HG03354 (cell line): ENCODE measurements at regions not wholly inside any gene's neighbourhood (a gene's known extent, or its start where the extent isn't known, plus 50 kb on each side); places are given as distances from the start of the nearest gene placed in this dataset.
"Not testable (repeated sequence)": the region's sequence is repeated elsewhere in the genome, so short reads cannot be mapped to it uniquely, and the experiment has no call there.

Experiments used
- ATAC-seq: cut with Tn5 transposase; IDR thresholded peaks from one replicate; pipeline ENCODE4 v1.9.1; 2021; ENCODE audit warnings: mild to moderate bottlenecking; ENCODE audit not compliant: unreplicated experiment, poor library complexity, severe bottlenecking

GRCh38 chr11:91075032-91075695 lies 852.3 kb upstream of the CHORDC1 start:
- ATAC-seq, result no peak

GRCh38 chr11:91067666-91068065 lies 844.8 kb upstream of the CHORDC1 start:
- no peak for ATAC-seq

DNA sequence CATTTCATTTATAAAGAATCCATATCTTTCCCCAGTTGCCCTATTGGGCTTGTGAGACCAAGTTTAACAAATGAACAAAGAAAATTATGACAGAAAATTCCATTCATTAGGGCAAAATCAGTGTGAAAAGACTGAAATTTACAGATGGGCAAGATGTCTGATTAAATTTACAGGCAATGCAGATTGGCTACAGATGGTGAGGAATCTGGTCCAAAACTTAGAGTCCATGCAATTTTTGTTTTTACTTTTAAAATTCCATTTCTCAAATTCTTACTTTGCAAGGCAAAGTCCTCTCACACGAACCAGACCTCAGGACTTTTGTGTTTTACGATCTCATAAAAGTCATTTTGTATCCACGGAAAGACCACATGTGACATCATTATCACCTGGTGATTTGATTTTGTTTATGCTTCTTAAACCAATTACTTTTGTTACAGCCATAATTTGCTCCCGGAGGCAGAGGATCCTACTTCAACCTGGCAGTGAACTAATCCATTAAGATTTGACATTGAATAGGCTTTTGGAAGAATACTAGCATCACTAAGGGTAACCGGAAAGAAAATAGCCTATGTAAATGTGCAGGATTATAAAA lies 843.7 kb upstream of the CHORDC1 start:
- ATAC-seq, result no peak

GRCh38 chr11:91063399-91063798 lies 840.5 kb upstream of the CHORDC1 start:
- not testable (repeated sequence) for ATAC-seq

GRCh38 chr11:91047882-91048281 lies 825.0 kb upstream of the CHORDC1 start:
- ATAC-seq, result no peak

DNA sequence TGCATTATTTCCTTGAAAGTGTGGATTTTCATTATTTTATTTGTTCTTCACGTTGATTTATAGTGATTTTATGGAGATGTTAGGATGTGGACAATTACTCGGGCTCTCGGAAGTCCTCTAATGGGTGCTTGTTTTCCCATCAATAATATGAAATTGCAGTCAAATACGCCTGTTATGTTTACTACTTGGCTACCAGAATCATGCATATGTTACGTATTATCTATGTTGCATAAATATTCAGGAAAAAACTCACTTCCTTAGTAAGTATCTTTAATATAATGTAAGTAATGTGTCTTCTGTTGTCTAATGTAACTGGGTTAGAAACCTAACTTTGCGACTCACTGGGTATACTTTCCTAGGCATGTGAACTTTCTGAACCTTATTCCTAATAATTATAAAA lies 823.4 kb upstream of the CHORDC1 start:
- ATAC-seq, result no peak

- no peak for ATAC-seq
These were observed 818.8 kb upstream of the CHORDC1 start for GRCh38 chr11:91041626-91042025.

- ATAC-seq, result no peak
These were observed 800.9 kb upstream of the CHORDC1 start for GRCh38 chr11:91023731-91024130.

- no peak for ATAC-seq
These were observed 788.7 kb upstream of the CHORDC1 start for GRCh38 chr11:91011503-91011902.

DNA sequence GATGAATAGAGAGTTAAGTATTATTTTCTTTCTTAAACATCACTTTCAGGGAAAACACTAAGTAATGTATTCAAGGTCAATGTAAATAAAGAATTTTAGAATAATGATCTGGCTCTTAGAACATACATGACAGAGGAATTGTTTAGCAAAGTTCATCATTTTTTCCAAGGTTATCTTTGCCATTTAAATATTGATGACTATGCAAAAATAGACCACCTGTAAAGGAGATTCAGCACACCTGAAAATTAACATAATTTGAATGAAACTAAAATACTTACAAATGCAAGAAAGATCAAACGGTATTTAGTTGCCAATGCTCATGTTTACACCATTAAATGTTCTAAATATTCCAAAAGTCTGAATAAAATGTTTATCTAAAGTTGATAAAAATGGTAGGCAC lies 782.6 kb upstream of the CHORDC1 start:
- ATAC-seq, result no peak

- ATAC-seq, result no peak
These were observed 774.4 kb upstream of the CHORDC1 start for GRCh38 chr11:90997241-90997640.

DNA sequence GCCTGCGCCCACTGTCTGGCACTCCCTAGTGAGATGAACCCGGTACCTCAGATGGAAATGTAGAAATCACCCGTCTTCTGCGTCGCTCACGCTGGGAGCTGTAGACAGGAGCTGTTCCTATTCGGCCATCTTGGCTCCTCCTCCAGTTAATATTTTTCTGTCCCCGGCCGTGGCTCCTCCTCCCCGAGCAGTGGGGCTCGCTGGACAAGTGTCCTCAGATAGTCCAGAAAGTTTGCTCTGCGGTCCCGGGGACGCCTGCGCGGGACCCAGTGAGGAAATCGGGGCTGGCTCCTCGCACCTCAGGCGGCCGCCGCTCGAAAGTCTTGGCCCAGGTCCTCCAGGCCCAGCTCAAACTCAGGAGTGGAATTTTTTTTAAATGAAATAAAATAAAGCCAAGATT lies 749.3 kb upstream of the CHORDC1 start:
- ATAC-seq, result not testable (repeated sequence)

DNA sequence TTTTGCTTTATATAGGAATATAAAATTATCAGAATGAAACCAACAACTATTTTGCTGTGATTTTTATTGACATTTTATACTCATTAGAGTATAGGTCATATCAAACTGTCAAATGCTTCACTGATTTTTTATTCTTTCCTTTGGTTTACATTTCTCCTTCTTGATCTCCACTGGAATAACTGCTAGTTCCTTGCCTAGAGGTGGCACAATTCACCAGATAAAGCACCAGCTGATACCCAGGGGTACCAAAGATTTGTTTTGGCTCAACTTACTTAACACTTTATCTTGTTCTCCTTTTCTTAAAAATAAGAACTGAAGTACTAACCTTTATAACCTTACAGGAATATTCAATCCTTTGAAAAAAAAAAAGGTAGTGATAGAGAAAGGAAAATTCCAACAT lies 725.1 kb upstream of the CHORDC1 start:
- ATAC-seq, result no peak

GRCh38 chr11:90930252-90930651 lies 707.4 kb upstream of the CHORDC1 start:
- no peak for ATAC-seq

GRCh38 chr11:90919332-90919731 lies 696.5 kb upstream of the CHORDC1 start:
- ATAC-seq, result no peak

DNA sequence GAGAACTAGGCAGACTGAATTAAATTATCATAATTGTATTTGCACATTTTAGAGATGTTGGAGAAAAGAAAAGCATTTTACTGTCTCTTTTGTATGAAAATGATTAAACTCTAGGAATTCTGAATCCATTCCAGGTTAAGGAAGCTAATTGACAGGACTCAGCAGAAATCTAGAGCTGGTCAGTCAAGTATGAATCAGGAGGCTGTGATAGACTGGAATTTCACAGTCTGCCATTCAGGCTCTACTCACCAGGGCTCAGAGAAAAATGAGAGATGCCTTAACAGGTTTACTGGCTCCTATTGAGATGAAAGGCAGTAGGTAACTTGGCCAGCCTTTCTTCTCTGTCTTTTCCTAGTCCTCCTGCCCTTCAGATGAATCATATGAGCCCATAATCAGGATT lies 693.9 kb upstream of the CHORDC1 start:
- ATAC-seq, result no peak

- no peak for ATAC-seq
These were observed 690.4 kb upstream of the CHORDC1 start for GRCh38 chr11:90913131-90913668.

- ATAC-seq, result no peak
These were observed 689.8 kb upstream of the CHORDC1 start for GRCh38 chr11:90912631-90913030.

DNA sequence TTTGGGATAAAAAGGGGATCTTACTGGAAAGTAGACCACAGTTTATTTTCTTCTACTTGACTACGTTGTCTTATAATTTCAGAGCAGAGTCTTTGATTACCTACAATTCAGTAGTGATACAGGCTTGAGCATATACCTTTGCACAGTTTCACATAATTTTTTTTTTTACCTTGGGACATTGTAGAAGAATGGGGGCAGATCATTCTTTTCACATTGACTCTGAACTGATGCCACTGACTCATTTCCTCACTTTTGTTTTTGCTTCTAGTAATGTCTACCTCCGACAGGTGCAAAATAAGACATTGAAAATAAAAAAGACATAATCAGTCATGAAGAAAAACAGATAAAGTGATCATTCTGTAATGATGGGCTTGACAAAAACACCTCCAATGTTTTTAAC lies 688.3 kb upstream of the CHORDC1 start:
- no peak for ATAC-seq

- ATAC-seq, result no peak
These were observed 685.2 kb upstream of the CHORDC1 start for GRCh38 chr11:90908074-90908473.

DNA sequence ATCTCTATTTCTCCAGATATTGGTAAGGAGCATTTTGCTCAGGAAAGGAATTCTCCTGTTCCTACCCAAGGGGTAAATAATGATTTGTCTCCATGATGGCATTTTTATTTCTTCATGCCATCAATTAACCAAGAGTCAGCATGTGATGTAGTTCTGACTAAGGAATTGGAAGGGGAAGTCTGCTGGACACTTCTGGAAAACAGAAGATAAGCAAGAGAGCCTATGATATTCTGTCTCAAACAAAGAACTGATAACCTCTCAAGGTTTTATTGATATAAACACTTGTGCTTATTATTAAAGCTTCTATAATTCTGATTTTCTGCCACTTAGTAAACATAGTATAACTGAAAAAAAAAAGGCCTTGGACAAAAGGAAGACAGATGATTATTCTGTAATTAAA lies 673.0 kb upstream of the CHORDC1 start:
- no peak for ATAC-seq

GRCh38 chr11:90890347-90890746 lies 667.5 kb upstream of the CHORDC1 start:
- no peak for ATAC-seq
